Calu3 (cell line): ENCODE measurements at regions not wholly inside any gene's neighbourhood (a gene's known extent, or its start where the extent isn't known, plus 50 kb on each side); places are given as distances from the start of the nearest gene placed in this dataset.

Source experiments
- BruUV-seq: library from RNA; stranded (reverse); fragments of 400-500 nt; replicated peaks from 2 replicates; lab custom pipeline; 2021; lab: Mats Ljungman, UMichigan
- CTCF ChIA-PET: fragments of 300-600 bp; sonication (Branson Sonifier 250); formaldehyde crosslinking; loops from one replicate; lab custom pipeline; 2022; ENCODE audit warnings: antibody characterized with exemption; lab: Charles Lee
- DNase-seq: peaks from one replicate; pipeline ENCODE4 v3.0.0; 2022
- H3K27ac Mint-ChIP-seq: one replicate; pipeline ENCODE4 v1.8.0; 2022; ENCODE audit warnings: mixed read lengths; ENCODE audit not compliant: unreplicated experiment
- H3K27me3 Mint-ChIP-seq: one replicate; pipeline ENCODE4 v1.8.0; 2022; ENCODE audit warnings: mixed read lengths; ENCODE audit not compliant: unreplicated experiment
- H3K36me3 Mint-ChIP-seq: one replicate; pipeline ENCODE4 v1.8.0; 2022; ENCODE audit warnings: mild to moderate bottlenecking, moderate library complexity, mixed read lengths; ENCODE audit not compliant: insufficient read depth, unreplicated experiment
- H3K4me1 Mint-ChIP-seq: one replicate; pipeline ENCODE4 v1.8.0; 2022; ENCODE audit warnings: mild to moderate bottlenecking, low read depth, mixed read lengths; ENCODE audit not compliant: unreplicated experiment
- H3K4me3 Mint-ChIP-seq: one replicate; pipeline ENCODE4 v1.8.0; 2022; ENCODE audit warnings: mild to moderate bottlenecking, low read depth, moderate library complexity, mixed read lengths; ENCODE audit not compliant: unreplicated experiment
- H3K9me3 Mint-ChIP-seq: one replicate; pipeline ENCODE4 v1.8.0; 2022; ENCODE audit warnings: low read depth, mixed read lengths; ENCODE audit not compliant: unreplicated experiment
- intact Hi-C: fragments of 100-400 bp; cut with micrococcal nuclease; formaldehyde crosslinking; loops from one replicate; pipeline ENCODE4 v1.10.0; 2022; ENCODE audit not compliant: unreplicated experiment
- TF ChIP-seq, protein P1 (sequence below): fragments of 200-600 bp; IDR thresholded peaks from one replicate; pipeline ENCODE4 v1.8.0; 2022; ENCODE audit warnings: antibody characterized with exemption; ENCODE audit not compliant: unreplicated experiment

DNA sequence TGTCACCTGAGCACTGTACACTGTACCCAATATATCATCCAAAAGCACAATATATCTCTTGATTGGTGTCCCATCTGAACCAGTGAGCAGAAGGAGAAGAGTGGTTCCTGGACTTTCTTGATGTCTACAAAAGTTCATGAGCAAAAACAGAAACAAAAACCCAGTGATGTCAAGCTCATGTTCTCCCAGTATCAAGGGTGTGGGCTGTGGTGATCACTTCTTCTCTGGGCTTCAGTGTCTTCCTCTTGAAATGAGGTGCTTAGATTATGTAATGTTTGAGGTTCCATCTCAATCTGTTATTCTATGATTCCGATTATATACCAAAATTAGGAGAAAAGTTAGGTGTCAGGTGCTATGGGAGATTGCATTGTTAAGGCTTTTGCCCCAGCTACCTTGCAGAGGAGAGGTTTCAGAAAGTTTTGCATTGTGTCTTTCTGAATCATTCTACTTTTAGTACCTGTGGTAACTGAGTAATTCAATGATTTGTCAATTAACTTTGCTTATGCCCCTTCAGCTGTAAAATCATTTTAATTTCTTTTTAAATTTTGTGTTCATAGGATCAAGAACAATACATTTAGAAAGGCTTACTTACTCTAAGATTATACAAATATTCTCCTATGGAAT is 122.0 kb upstream of the EOMES start:
- CTCF ChIA-PET = no interaction called here
- H3K27ac Mint-ChIP-seq = no peak overlapping the region
- TF ChIP-seq, protein P1, sequence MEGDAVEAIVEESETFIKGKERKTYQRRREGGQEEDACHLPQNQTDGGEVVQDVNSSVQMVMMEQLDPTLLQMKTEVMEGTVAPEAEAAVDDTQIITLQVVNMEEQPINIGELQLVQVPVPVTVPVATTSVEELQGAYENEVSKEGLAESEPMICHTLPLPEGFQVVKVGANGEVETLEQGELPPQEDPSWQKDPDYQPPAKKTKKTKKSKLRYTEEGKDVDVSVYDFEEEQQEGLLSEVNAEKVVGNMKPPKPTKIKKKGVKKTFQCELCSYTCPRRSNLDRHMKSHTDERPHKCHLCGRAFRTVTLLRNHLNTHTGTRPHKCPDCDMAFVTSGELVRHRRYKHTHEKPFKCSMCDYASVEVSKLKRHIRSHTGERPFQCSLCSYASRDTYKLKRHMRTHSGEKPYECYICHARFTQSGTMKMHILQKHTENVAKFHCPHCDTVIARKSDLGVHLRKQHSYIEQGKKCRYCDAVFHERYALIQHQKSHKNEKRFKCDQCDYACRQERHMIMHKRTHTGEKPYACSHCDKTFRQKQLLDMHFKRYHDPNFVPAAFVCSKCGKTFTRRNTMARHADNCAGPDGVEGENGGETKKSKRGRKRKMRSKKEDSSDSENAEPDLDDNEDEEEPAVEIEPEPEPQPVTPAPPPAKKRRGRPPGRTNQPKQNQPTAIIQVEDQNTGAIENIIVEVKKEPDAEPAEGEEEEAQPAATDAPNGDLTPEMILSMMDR = no peak
- H3K4me1 Mint-ChIP-seq = no peaks in the 10 kb centered on the region
- no peaks in the 10 kb centered on the region for H3K27me3 Mint-ChIP-seq
- BruUV-seq = no TSS peak
- H3K4me3 Mint-ChIP-seq = no peak overlapping the region
- intact Hi-C loops = no loop called here
- peaks cover 4% of the 10 kb centered on the region for H3K9me3 Mint-ChIP-seq
- no peaks in the 10 kb centered on the region for H3K36me3 Mint-ChIP-seq
- no peak for DNase-seq

DNA sequence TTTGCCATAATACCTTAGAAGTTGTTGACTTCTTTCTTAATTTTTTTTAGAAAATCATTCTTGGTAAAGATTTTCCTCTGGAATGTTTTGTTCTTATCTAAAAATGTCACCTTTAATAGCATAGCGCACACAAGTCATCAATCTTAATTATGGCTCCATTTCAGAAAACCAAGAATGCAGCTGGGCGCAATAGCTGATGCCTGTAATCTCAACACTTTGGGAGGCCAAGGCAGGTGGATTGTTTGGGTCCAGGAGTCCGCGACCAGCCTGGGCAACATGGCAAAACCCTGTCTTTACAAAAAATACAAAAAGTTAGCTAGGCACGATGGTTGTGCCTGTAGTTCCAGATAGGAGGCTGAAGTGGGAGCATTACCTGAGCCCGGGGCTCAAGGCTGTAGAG is 125.6 kb upstream of the EOMES start:
- Mint-ChIP-seq H3K4me3 (no peak overlapping the region), H3K27me3 (no peaks in the 10 kb centered on the region), H3K36me3 (no peaks in the 10 kb centered on the region), H3K4me1 (no peaks in the 10 kb centered on the region), H3K9me3 (no peaks in the 10 kb centered on the region), H3K27ac (no peak overlapping the region)
- intact Hi-C loops = no loop called here
- TF ChIP-seq, protein P1 = no peak
- CTCF ChIA-PET = no interaction called here
- BruUV-seq = no TSS peak
- no peak for DNase-seq

DNA sequence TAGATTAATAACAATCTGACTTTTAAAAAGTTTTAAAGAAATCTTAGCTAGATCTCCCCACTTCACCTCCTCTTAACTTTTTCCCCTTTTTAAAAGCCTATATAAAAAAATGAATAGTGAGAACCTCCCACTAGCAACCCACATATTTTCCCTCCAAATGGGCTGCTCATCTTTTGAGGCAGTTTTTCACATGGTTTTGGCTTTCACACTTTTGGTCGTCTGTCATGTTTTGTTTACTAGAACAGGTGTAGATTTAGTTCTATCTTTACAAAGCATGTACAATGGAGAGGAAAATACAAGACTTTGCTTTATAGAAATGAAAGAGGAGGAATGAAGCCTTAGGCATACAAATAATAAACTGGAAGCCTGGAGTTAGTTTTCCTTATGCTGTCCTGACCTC is 126.7 kb upstream of the EOMES start:
- BruUV-seq = no TSS peak
- Mint-ChIP-seq H3K27me3 (no peaks in the 10 kb centered on the region), H3K36me3 (no peaks in the 10 kb centered on the region), H3K4me1 (no peaks in the 10 kb centered on the region), H3K27ac (no peak overlapping the region), H3K4me3 (no peak overlapping the region), H3K9me3 (peaks cover under 1% of the 10 kb centered on the region)
- intact Hi-C loops = no loop called here
- no peak for DNase-seq
- TF ChIP-seq, protein P1 = no peak
- CTCF ChIA-PET = no interaction called here

DNA sequence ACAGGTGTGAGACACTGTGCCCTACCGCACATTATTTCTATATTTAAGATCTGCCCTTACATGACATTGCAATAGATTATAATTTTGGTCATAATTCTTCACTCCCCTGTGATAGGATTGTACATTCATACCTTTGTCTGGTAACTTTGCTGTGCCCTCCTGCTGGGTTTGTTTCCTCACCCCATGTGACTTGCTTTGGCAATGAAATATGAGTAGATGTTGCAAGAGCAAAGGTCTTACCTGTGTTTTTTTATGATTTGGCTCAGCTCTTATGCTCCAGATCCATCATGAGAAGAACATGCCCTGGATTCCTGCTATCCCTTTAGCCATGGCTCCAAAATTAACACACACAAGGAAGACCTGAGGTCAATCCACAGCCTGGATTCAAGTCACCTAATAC is 137.7 kb upstream of the EOMES start:
- no peaks in the 10 kb centered on the region for H3K9me3 Mint-ChIP-seq
- H3K27ac Mint-ChIP-seq = no peak overlapping the region
- peaks cover 10% of the 10 kb centered on the region for H3K4me1 Mint-ChIP-seq
- CTCF ChIA-PET = no interaction called here
- intact Hi-C loops = no loop called here
- TF ChIP-seq, protein P1 = no peak
- H3K4me3 Mint-ChIP-seq = no peak overlapping the region
- no peaks in the 10 kb centered on the region for H3K27me3 Mint-ChIP-seq
- no peak for DNase-seq
- H3K36me3 Mint-ChIP-seq = no peaks in the 10 kb centered on the region
- BruUV-seq = no TSS peak
